SK-N-SH (cell line): ENCODE measurements at regions not wholly inside any gene's neighbourhood (a gene's known extent, or its start where the extent isn't known, plus 50 kb on each side); places are given as distances from the start of the nearest gene placed in this dataset.
"Not testable (repeated sequence)": the region's sequence is repeated elsewhere in the genome, so short reads cannot be mapped to it uniquely, and the experiment has no call there.

Source experiments
- CTCF ChIA-PET: fragments of 300-600, 350-600 bp; formaldehyde crosslinking; extraction: SDS; loops from one replicate; lab custom pipeline; 2021; lab: Yijun Ruan, JAX
- POLR2A ChIA-PET: fragments of 350-600 bp; sonication (Branson Sonifier 250); formaldehyde crosslinking; extraction: SDS; loops from one replicate; lab custom pipeline; 2020; ENCODE audit warnings: antibody characterized with exemption, inconsistent platforms; lab: Yijun Ruan, JAX
- DNase-seq: peaks from one replicate; pipeline ENCODE4 v3.0.0; 2012
- H2AFZ ChIP-seq: fragments of 200-600 bp; sonication (generic); 2 replicates; pipeline ENCODE4 v1.8.1; 2016; ENCODE audit warnings: antibody characterized with exemption, mild to moderate bottlenecking, low read depth
- H3F3A ChIP-seq: fragments of 200-600 bp; sonication (generic); replicated peaks from 2 replicates; pipeline ENCODE3; 2016; ENCODE audit warnings: antibody characterized with exemption, mild to moderate bottlenecking; ENCODE audit not compliant: insufficient read depth
- H3K27ac ChIP-seq, 2 experiments: fragments of 200-500 bp in 1 of 2; fragments of 200-600 bp in 1 of 2; sonication (Bioruptor generic) in 1 of 2; sonication (generic), shearing (Covaris generic) in 1 of 2; 2 replicates each; pipeline versions ENCODE4 v1.5.1 to v1.6.1; 2014 to 2016; ENCODE audit warnings: low read depth in 2 of 2, inconsistent platforms in 1 of 2, low read length in 1 of 2, mild to moderate bottlenecking in 1 of 2, mixed read lengths in 1 of 2
- H3K27me3 ChIP-seq: fragments of 200-600 bp; sonication (generic), shearing (Covaris generic); 2 replicates; pipeline ENCODE4 v1.6.1; 2016; ENCODE audit warnings: mixed run types; ENCODE audit not compliant: insufficient read depth
- H3K36me3 ChIP-seq, 2 experiments: fragments of 200-500 bp in 1 of 2; fragments of 200-600 bp in 1 of 2; sonication (Bioruptor generic) in 1 of 2; sonication (generic) in 1 of 2; replicated peaks in 1 of 2; 2 replicates each; pipeline versions ENCODE3 to v1.5.1; 2014 to 2016; ENCODE audit warnings: low read length in 1 of 2, mild to moderate bottlenecking in 1 of 2; ENCODE audit not compliant: insufficient read depth in 2 of 2, control insufficient read depth in 1 of 2
- H3K4me1 ChIP-seq, 2 experiments: fragments of 200-500 bp in 1 of 2; fragments of 200-600 bp in 1 of 2; sonication (Bioruptor generic) in 1 of 2; sonication (generic), shearing (Covaris generic) in 1 of 2; 2 replicates each; pipeline versions ENCODE4 v1.5.1 to v1.6.1; 2014 to 2016; ENCODE audit warnings: low read depth in 1 of 2, low read length in 1 of 2, mixed run types in 1 of 2; ENCODE audit not compliant: insufficient read depth in 2 of 2, control insufficient read depth in 1 of 2
- H3K4me2 ChIP-seq: fragments of 200-600 bp; sonication (generic), shearing (Covaris generic); 2 replicates; pipeline ENCODE4 v1.6.1; 2017; ENCODE audit warnings: mixed run types
- H3K4me3 ChIP-seq, 2 experiments: fragments of 200-500 bp in 1 of 2; fragments of 200-600 bp in 1 of 2; sonication (Bioruptor generic) in 1 of 2; sonication (generic), shearing (Covaris generic) in 1 of 2; 2 replicates each; pipeline versions ENCODE4 v1.5.1 to v1.8.1; 2014 to 2016; ENCODE audit warnings: low read depth in 2 of 2, inconsistent platforms in 1 of 2, low read length in 1 of 2, mild to moderate bottlenecking in 1 of 2, mixed read lengths in 1 of 2, moderate library complexity in 1 of 2
- H3K79me2 ChIP-seq: fragments of 200-600 bp; sonication (generic); 2 replicates; pipeline ENCODE4 v1.8.1; 2017; ENCODE audit warnings: mild to moderate bottlenecking; ENCODE audit not compliant: insufficient read depth
- H3K9ac ChIP-seq: fragments of 200-600 bp; sonication (generic); 2 replicates; pipeline ENCODE4 v1.6.1; 2017; ENCODE audit warnings: mixed run types
- H3K9me2 ChIP-seq: fragments of 200-600 bp; sonication (generic); 2 replicates; pipeline ENCODE4 v1.6.1; 2017; ENCODE audit warnings: mixed run types
- H3K9me3 ChIP-seq: fragments of 200-600 bp; sonication (generic); 2 replicates; pipeline ENCODE4 v1.6.1; 2017; ENCODE audit warnings: mixed run types, mild to moderate bottlenecking, moderate library complexity
- H4K20me1 ChIP-seq: fragments of 200-600 bp; sonication (generic); 2 replicates; pipeline ENCODE4 v1.6.1; 2017; ENCODE audit warnings: mild to moderate bottlenecking, mixed run types; ENCODE audit not compliant: insufficient read depth
- FOXJ3 ChIP-seq: sonication (generic); formaldehyde crosslinking; IDR thresholded peaks from 2 replicates; pipeline ENCODE4 v1.5.1; 2020; ENCODE audit warnings: mild to moderate bottlenecking, missing genetic modification reagents
- IRF3 ChIP-seq: fragments of 150-350 bp; IDR thresholded peaks from 2 replicates; pipeline ENCODE4 v1.6.1; 2016; ENCODE audit warnings: mild to moderate bottlenecking, low read depth, low read length
- MEF2A ChIP-seq: IDR thresholded peaks from 2 replicates; pipeline ENCODE4 v1.4.0; 2012; ENCODE audit warnings: low read depth, borderline replicate concordance
- NFIC ChIP-seq: IDR thresholded peaks from 2 replicates; pipeline ENCODE4 v1.4.0; 2012; ENCODE audit warnings: borderline replicate concordance
- POLR2AphosphoS5 ChIP-seq: IDR thresholded peaks from 2 replicates; pipeline ENCODE4 v1.6.1; 2012; ENCODE audit warnings: low read depth, low read length
- RAD21 ChIP-seq: IDR thresholded peaks from 2 replicates; pipeline ENCODE4 v1.6.1; 2012; ENCODE audit warnings: mild to moderate bottlenecking, low read length
- REST ChIP-seq: IDR thresholded peaks from 2 replicates; pipeline ENCODE4 v1.6.1; 2012; ENCODE audit warnings: mild to moderate bottlenecking, low read depth, low read length, moderate library complexity
- RFX5 ChIP-seq: IDR thresholded peaks from 2 replicates; pipeline ENCODE4 v1.6.1; 2012; ENCODE audit warnings: mild to moderate bottlenecking, improper control_type of control experiment, low read length
- TAF1 ChIP-seq: IDR thresholded peaks from 2 replicates; pipeline ENCODE4 v1.6.1; 2012; ENCODE audit warnings: low read depth, mild to moderate bottlenecking, low read length, moderate library complexity, borderline replicate concordance
- WGBS: methylation state at CpG from one replicate; pipeline ENCODE4 v1.1.6; 2017; ENCODE audit warnings: low lambda C conversion rate; 5-methylcytosine and 5-hydroxymethylcytosine counted together

- Histone ChIP-seq H3K36me3 (no peaks in the 10 kb centered on the region), H3K9me2 (no peaks in the 10 kb centered on the region), H3K4me1 (no peaks in the 10 kb centered on the region), H3K9ac (no peak overlapping the region), H3K79me2 (no peaks in the 10 kb centered on the region), H4K20me1 (no peaks in the 10 kb centered on the region), H3K9me3 (no peaks in the 10 kb centered on the region), H3K27ac (no peak overlapping the region), H2AFZ (no peak overlapping the region), H3K4me3 (no peak overlapping the region), H3F3A (no peaks in the 10 kb centered on the region), H3K27me3 (no peaks in the 10 kb centered on the region), H3K4me2 (no peak overlapping the region)
- DNase-seq: no peak
- no peak for TF ChIP-seq FOXJ3 (CRISPR knock-in tag)
- TF ChIP-seq RAD21: no peak
- no peak for TF ChIP-seq IRF3
- TF ChIP-seq TAF1: no peak
- ChIA-PET CTCF (no interaction called here), POLR2A (no interaction called here)
- 14% methylated on average over 4 of the region's 4 CpGs for WGBS
Measured at GRCh38 chr9:106025453-106025852, 331.1 kb downstream of the TMEM38B start.

GRCh38 chr9:106030146-106030545 is 335.8 kb downstream of the TMEM38B start:
- H3K9ac ChIP-seq, POLR2A ChIA-PET, H2AFZ ChIP-seq, H3F3A ChIP-seq, H3K79me2 ChIP-seq, H3K9me3 ChIP-seq, H3K36me3 ChIP-seq, H3K27ac ChIP-seq, H4K20me1 ChIP-seq, H3K4me2 ChIP-seq, H3K4me1 ChIP-seq, H3K9me2 ChIP-seq, CTCF ChIA-PET, H3K27me3 ChIP-seq, H3K4me3 ChIP-seq, DNase-seq: not testable (repeated sequence)
- WGBS: 27% methylated on average over 3 of the region's 3 CpGs

DNA sequence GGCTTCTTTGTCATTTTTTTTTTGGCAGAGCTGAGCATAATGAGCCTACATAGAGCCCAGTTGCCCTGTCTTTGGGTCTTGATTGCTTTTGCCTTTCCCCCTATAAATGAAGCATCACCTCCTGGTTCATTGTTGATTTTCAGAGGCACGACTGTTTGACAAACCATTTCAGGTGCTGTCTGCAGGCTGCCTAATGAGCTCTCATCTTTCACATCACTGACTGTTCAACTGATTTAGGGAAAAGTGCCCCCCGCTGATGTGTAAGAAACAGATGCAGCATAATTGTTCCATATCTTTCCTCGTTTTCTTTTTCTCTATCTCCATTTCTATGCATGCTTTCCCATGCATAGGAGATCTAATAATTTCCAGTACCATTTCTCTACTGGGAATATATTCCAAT is 338.6 kb downstream of the TMEM38B start:
- Histone ChIP-seq H3K9ac (no peak overlapping the region), H3K9me2 (no peaks in the 10 kb centered on the region), H3K79me2 (no peaks in the 10 kb centered on the region), H3K27ac (no peak overlapping the region), H4K20me1 (no peaks in the 10 kb centered on the region), H3K4me1 (no peaks in the 10 kb centered on the region), H3F3A (no peaks in the 10 kb centered on the region), H3K4me3 (no peak overlapping the region), H3K9me3 (no peaks in the 10 kb centered on the region), H3K36me3 (no peaks in the 10 kb centered on the region)
- WGBS: 21% methylated on average over 3 of the region's 3 CpGs
- POLR2A ChIA-PET: interaction anchor here (0.5 kb wide), 1 partner anchor 959 kb away, joined by 3 read pairs; no protein-coding TSS in a partner anchor
- DNase-seq: no peak
- CTCF ChIA-PET: no interaction called here
- no peak for TF ChIP-seq RFX5
- TF ChIP-seq RAD21: no peak
- TF ChIP-seq MEF2A: no peak
- no peak for TF ChIP-seq TAF1
- no peak for TF ChIP-seq POLR2AphosphoS5
- TF ChIP-seq NFIC: no peak
- no peak for TF ChIP-seq FOXJ3 (CRISPR knock-in tag)
- no peak for TF ChIP-seq REST
- TF ChIP-seq, all 33 proteins: peak for 0
- no peak overlapping the region for H2AFZ ChIP-seq
- H3K4me2 ChIP-seq: no peak overlapping the region
- H3K27me3 ChIP-seq: no peaks in the 10 kb centered on the region
